ENCODE measurements at regions not wholly inside any gene's neighbourhood (a gene's known extent, or its start where the extent isn't known, plus 50 kb on each side); places are given as distances from the start of the nearest gene placed in this dataset.
"Not testable (repeated sequence)": the region's sequence is repeated elsewhere in the genome, so short reads cannot be mapped to it uniquely, and the experiment has no call there.

DNA sequence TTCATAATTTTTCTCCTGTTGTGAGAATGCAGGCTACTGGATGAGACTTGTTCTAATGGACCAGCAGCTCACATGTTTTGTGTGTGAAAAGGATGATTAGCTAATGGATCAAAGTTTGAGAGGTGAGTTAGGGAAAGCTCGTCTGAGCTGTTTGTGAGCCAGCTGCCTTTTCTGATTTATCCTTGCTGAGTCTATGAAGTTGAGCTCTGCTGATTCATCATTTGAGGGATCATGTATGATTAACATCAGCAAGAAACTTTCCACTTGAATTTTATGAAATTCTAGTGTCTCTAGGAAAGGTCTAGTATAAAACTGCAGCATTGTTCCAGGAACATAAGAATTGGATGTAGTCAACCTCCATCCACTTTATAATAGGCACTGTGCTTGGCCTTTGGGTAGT lies 698.7 kb downstream of the NTRK3 start:
- H3K27ac ChIP-seq (ENCODE audit: low read depth, low read length) = no peak overlapping the region
- H3K79me1 ChIP-seq (ENCODE audit: low read length) = no peaks in the 10 kb centered on the region
- no peak overlapping the region for H3K23ac ChIP-seq (ENCODE audit: low read length)
- no peak overlapping the region for H3K4ac ChIP-seq (ENCODE audit: low read depth, low read length)
- H2BK15ac ChIP-seq (replicated peaks; ENCODE audit: low read depth) = no peak overlapping the region
- no peak overlapping the region for H3K9ac ChIP-seq (ENCODE audit: low read length)
- no peak overlapping the region for H4K8ac ChIP-seq (ENCODE audit: low read depth, low read length)
- H2BK5ac ChIP-seq (ENCODE audit: low read length) = no peak overlapping the region
- DNase-seq = no peak
- H4K5ac ChIP-seq (ENCODE audit: low read length) = no peak overlapping the region
- H3K4me3 ChIP-seq (ENCODE audit: low read length) = no peak overlapping the region
- no peak overlapping the region for H3K18ac ChIP-seq (ENCODE audit: low read length)
- no peak overlapping the region for H3K4me2 ChIP-seq (ENCODE audit: low read length)
- H3K79me2 ChIP-seq (ENCODE audit: control insufficient read depth, insufficient read depth, low read length) = no peaks in the 10 kb centered on the region
- no peaks in the 10 kb centered on the region for H3K4me1 ChIP-seq (ENCODE audit: control insufficient read depth, low read depth, low read length)
- no peak overlapping the region for H2AK5ac ChIP-seq (ENCODE audit: low read length)
- H3K36me3 ChIP-seq (ENCODE audit: control insufficient read depth, insufficient read depth, low read length) = no peaks in the 10 kb centered on the region
- H3K56ac ChIP-seq (ENCODE audit: low read length) = no peak overlapping the region
- no peak overlapping the region for H2BK120ac ChIP-seq (ENCODE audit: low read depth, low read length)
- H3K27me3 ChIP-seq (ENCODE audit: insufficient read depth, low read length, poor library complexity) = no peaks in the 10 kb centered on the region
- WGBS (ENCODE audit: extremely low coverage, insufficient coverage, low lambda C conversion rate) = no CpG with 5 or more reads among the region's 1 CpG

DNA sequence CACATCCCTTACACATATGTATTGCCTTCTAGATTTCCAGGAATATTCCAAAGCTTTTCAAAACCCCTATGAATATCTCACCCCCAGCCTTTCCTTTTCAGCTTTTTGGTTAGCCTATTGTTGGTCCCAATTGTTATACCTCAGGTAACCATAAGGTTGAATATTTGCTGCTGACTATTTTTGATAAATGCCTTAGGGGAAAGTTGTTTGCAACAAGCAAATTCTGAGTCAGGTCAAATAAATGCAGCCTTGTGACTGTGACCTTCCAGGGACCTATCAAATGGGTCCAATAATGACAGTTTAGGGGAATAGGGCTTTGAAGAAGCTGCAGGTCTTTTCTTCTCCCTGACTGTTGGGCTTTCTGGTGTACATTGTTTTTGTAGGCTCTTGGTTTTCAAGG lies 699.7 kb downstream of the NTRK3 start:
- H3K4me3 ChIP-seq (ENCODE audit: low read length) = no peak overlapping the region
- H3K9ac ChIP-seq (ENCODE audit: low read length) = no peak overlapping the region
- H3K27ac ChIP-seq (ENCODE audit: low read depth, low read length) = no peak overlapping the region
- no peak overlapping the region for H4K5ac ChIP-seq (ENCODE audit: low read length)
- no peak overlapping the region for H3K4me2 ChIP-seq (ENCODE audit: low read length)
- H3K79me1 ChIP-seq (ENCODE audit: low read length) = no peaks in the 10 kb centered on the region
- DNase-seq = no peak
- no peak overlapping the region for H2BK120ac ChIP-seq (ENCODE audit: low read depth, low read length)
- H2BK5ac ChIP-seq (ENCODE audit: low read length) = no peak overlapping the region
- no peak overlapping the region for H2BK15ac ChIP-seq (replicated peaks; ENCODE audit: low read depth)
- H3K18ac ChIP-seq (ENCODE audit: low read length) = no peak overlapping the region
- H3K4ac ChIP-seq (ENCODE audit: low read depth, low read length) = no peak overlapping the region
- H3K56ac ChIP-seq (ENCODE audit: low read length) = no peak overlapping the region
- H3K23ac ChIP-seq (ENCODE audit: low read length) = no peak overlapping the region
- H3K4me1 ChIP-seq (ENCODE audit: control insufficient read depth, low read depth, low read length) = no peaks in the 10 kb centered on the region
- no peaks in the 10 kb centered on the region for H3K36me3 ChIP-seq (ENCODE audit: control insufficient read depth, insufficient read depth, low read length)
- H2AK5ac ChIP-seq (ENCODE audit: low read length) = no peak overlapping the region
- H4K8ac ChIP-seq (ENCODE audit: low read depth, low read length) = no peak overlapping the region
- no peaks in the 10 kb centered on the region for H3K79me2 ChIP-seq (ENCODE audit: control insufficient read depth, insufficient read depth, low read length)
- H3K27me3 ChIP-seq (ENCODE audit: insufficient read depth, low read length, poor library complexity) = no peaks in the 10 kb centered on the region

DNA sequence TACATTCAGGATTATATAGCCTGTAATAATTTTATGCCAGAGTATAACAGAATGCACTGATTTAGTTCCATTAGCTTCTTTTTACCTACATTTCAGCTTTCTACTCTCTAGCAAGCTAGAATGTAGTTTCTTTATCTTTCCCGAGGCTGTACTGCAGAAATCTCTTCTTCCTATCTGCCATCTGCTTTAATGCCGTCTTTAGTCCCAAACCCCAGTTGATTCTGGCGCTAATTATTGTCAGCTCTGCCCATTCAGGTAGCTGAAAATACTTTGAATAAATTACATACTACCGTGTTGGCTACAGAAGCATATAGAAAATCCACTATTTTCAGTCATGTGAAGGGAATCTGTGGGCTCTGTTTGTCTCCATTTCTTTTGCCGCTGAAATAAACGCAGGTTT lies 706.7 kb downstream of the NTRK3 start:
- no peak overlapping the region for H3K4me3 ChIP-seq (ENCODE audit: low read length)
- H3K36me3 ChIP-seq (ENCODE audit: control insufficient read depth, insufficient read depth, low read length) = no peaks in the 10 kb centered on the region
- H3K4me1 ChIP-seq (ENCODE audit: control insufficient read depth, low read depth, low read length) = no peaks in the 10 kb centered on the region
- no peaks in the 10 kb centered on the region for H3K79me2 ChIP-seq (ENCODE audit: control insufficient read depth, insufficient read depth, low read length)
- no peak overlapping the region for H3K9ac ChIP-seq (ENCODE audit: low read length)
- H3K23ac ChIP-seq (ENCODE audit: low read length) = no peak overlapping the region
- H2BK5ac ChIP-seq (ENCODE audit: low read length) = no peak overlapping the region
- no peak overlapping the region for H3K56ac ChIP-seq (ENCODE audit: low read length)
- no CpG with 5 or more reads among the region's 6 CpGs for WGBS (ENCODE audit: extremely low coverage, insufficient coverage, low lambda C conversion rate)
- no peak overlapping the region for H3K27ac ChIP-seq (ENCODE audit: low read depth, low read length)
- no peak overlapping the region for H4K5ac ChIP-seq (ENCODE audit: low read length)
- H3K27me3 ChIP-seq (ENCODE audit: insufficient read depth, low read length, poor library complexity) = no peaks in the 10 kb centered on the region
- no peak overlapping the region for H3K18ac ChIP-seq (ENCODE audit: low read length)
- H2AK5ac ChIP-seq (ENCODE audit: low read length) = no peak overlapping the region
- H2BK15ac ChIP-seq (replicated peaks; ENCODE audit: low read depth) = no peak overlapping the region
- no peaks in the 10 kb centered on the region for H3K79me1 ChIP-seq (ENCODE audit: low read length)
- no peak overlapping the region for H2BK120ac ChIP-seq (ENCODE audit: low read depth, low read length)
- no peak overlapping the region for H3K4ac ChIP-seq (ENCODE audit: low read depth, low read length)
- no peak overlapping the region for H3K4me2 ChIP-seq (ENCODE audit: low read length)
- no peak overlapping the region for H4K8ac ChIP-seq (ENCODE audit: low read depth, low read length)
- DNase-seq = no peak

DNA sequence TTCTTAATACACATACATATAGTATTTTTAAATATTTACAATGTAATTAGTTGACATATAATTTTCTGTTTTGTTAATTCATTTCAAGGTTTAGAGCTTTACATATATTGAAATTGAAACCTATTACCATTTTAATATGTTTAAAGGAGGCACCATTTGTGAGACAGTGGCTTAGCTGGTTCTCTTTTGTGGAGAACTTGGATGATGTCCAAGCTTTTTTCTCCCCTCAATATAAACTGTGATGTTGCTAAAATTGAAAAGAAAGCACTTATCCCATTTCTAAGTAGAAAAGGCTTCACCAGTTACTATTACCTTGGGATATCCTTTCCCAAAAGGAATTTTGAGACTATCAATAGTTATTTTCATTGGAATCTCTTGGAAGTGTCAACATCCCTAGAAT lies 707.2 kb downstream of the NTRK3 start:
- Histone ChIP-seq H2BK5ac (ENCODE audit: low read length) (no peak overlapping the region), H4K8ac (ENCODE audit: low read depth, low read length) (no peak overlapping the region), H3K4me2 (ENCODE audit: low read length) (no peak overlapping the region), H2BK120ac (ENCODE audit: low read depth, low read length) (no peak overlapping the region), H3K36me3 (ENCODE audit: control insufficient read depth, insufficient read depth, low read length) (no peaks in the 10 kb centered on the region), H3K79me1 (ENCODE audit: low read length) (no peaks in the 10 kb centered on the region), H3K4me1 (ENCODE audit: control insufficient read depth, low read depth, low read length) (no peaks in the 10 kb centered on the region), H3K27me3 (ENCODE audit: insufficient read depth, low read length, poor library complexity) (no peaks in the 10 kb centered on the region), H3K23ac (ENCODE audit: low read length) (no peak overlapping the region), H3K18ac (ENCODE audit: low read length) (no peak overlapping the region), H2AK5ac (ENCODE audit: low read length) (no peak overlapping the region), H2BK15ac (replicated peaks; ENCODE audit: low read depth) (no peak overlapping the region), H4K5ac (ENCODE audit: low read length) (no peak overlapping the region), H3K4ac (ENCODE audit: low read depth, low read length) (no peak overlapping the region), H3K79me2 (ENCODE audit: control insufficient read depth, insufficient read depth, low read length) (no peaks in the 10 kb centered on the region), H3K56ac (ENCODE audit: low read length) (no peak overlapping the region), H3K4me3 (ENCODE audit: low read length) (no peak overlapping the region), H3K27ac (ENCODE audit: low read depth, low read length) (no peak overlapping the region), H3K9ac (ENCODE audit: low read length) (no peak overlapping the region)
- no peak for DNase-seq

DNA sequence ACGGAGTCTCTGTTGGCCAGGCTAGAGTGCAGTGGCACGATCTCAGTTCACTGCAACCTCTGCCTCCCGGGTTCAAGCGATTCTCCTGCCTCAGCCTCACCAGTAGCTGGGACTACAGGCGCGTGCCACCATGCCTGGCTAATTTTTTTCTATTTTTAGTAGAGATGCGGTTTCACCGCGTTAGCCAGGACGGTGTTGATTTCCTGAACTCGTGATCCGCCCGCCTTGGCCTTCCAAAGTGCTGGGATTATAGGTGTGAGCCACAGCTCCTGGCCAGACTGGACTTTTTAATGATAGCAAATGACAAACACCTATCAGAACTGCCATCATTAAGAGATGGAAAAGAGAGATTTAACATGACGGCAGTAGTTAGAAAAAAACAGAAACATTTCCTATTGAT lies 707.9 kb downstream of the NTRK3 start:
- H3K4me2 ChIP-seq (ENCODE audit: low read length); H2BK15ac ChIP-seq (replicated peaks; ENCODE audit: low read depth); H3K36me3 ChIP-seq (ENCODE audit: control insufficient read depth, insufficient read depth, low read length); H2AK5ac ChIP-seq (ENCODE audit: low read length); H3K27ac ChIP-seq (ENCODE audit: low read depth, low read length); H3K79me1 ChIP-seq (ENCODE audit: low read length); H3K56ac ChIP-seq (ENCODE audit: low read length); DNase-seq; H3K9ac ChIP-seq (ENCODE audit: low read length); H3K4me1 ChIP-seq (ENCODE audit: control insufficient read depth, low read depth, low read length); H3K4ac ChIP-seq (ENCODE audit: low read depth, low read length); H4K5ac ChIP-seq (ENCODE audit: low read length); H3K27me3 ChIP-seq (ENCODE audit: insufficient read depth, low read length, poor library complexity); H2BK5ac ChIP-seq (ENCODE audit: low read length); H3K18ac ChIP-seq (ENCODE audit: low read length); H3K4me3 ChIP-seq (ENCODE audit: low read length); H3K23ac ChIP-seq (ENCODE audit: low read length); H4K8ac ChIP-seq (ENCODE audit: low read depth, low read length); H3K79me2 ChIP-seq (ENCODE audit: control insufficient read depth, insufficient read depth, low read length); H2BK120ac ChIP-seq (ENCODE audit: low read depth, low read length): not testable (repeated sequence)
- WGBS (ENCODE audit: extremely low coverage, insufficient coverage, low lambda C conversion rate) = no CpG with 5 or more reads among the region's 14 CpGs

DNA sequence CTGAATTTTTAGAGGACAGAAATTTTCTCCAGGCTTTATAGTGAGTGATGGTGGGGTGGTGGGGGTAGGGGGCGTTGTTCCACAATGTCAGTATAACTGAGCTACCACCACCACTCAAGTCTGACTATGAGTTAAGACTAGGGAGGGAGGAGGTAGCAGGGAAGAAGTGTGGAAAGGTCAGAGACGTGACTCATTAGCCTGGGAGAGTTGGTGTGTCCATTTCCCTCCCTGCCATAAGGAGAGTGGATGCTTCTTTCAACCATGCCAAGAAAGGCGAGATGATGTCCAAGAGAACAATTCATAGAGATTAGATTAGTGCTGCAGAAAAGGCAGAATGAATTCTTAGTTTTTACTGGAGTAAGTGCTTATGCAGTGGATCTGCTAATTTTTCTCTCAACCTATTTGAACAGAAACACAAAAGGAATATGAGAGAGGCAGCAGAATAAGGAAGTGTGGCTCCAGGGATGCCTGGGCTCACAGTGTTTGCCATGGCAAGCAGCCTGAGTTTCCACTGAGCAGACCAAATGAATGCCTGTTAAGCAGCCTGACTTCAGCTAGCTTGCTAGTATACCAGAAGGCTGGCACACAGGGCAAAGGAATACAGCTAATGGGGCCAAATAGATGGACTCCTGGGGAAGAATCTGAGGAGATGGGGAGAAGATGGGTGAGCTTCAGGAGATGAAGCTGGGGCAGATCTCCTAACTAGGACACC lies 708.9 kb downstream of the NTRK3 start:
- H3K4me3 ChIP-seq (ENCODE audit: low read length) = no peak overlapping the region
- no peak overlapping the region for H3K4ac ChIP-seq (ENCODE audit: low read depth, low read length)
- no peak overlapping the region for H3K4me2 ChIP-seq (ENCODE audit: low read length)
- no CpG with 5 or more reads among the region's 3 CpGs for WGBS (ENCODE audit: extremely low coverage, insufficient coverage, low lambda C conversion rate)
- no peaks in the 10 kb centered on the region for H3K27me3 ChIP-seq (ENCODE audit: insufficient read depth, low read length, poor library complexity)
- no peak overlapping the region for H2BK5ac ChIP-seq (ENCODE audit: low read length)
- H3K9ac ChIP-seq (ENCODE audit: low read length) = no peak overlapping the region
- H2BK15ac ChIP-seq (replicated peaks; ENCODE audit: low read depth) = no peak overlapping the region
- H3K18ac ChIP-seq (ENCODE audit: low read length) = no peak overlapping the region
- H3K79me1 ChIP-seq (ENCODE audit: low read length) = no peaks in the 10 kb centered on the region
- no peaks in the 10 kb centered on the region for H3K36me3 ChIP-seq (ENCODE audit: control insufficient read depth, insufficient read depth, low read length)
- H3K79me2 ChIP-seq (ENCODE audit: control insufficient read depth, insufficient read depth, low read length) = no peaks in the 10 kb centered on the region
- H3K4me1 ChIP-seq (ENCODE audit: control insufficient read depth, low read depth, low read length) = no peaks in the 10 kb centered on the region
- no peak overlapping the region for H4K8ac ChIP-seq (ENCODE audit: low read depth, low read length)
- no peak overlapping the region for H4K5ac ChIP-seq (ENCODE audit: low read length)
- H3K56ac ChIP-seq (ENCODE audit: low read length) = no peak overlapping the region
- no peak overlapping the region for H2BK120ac ChIP-seq (ENCODE audit: low read depth, low read length)
- H2AK5ac ChIP-seq (ENCODE audit: low read length) = no peak overlapping the region
- no peak overlapping the region for H3K23ac ChIP-seq (ENCODE audit: low read length)
- H3K27ac ChIP-seq (ENCODE audit: low read depth, low read length) = no peak overlapping the region
- DNase-seq = no peak

Measured in mesendoderm (in vitro differentiated cells).